ENCODE measurements at regions not wholly inside any gene's neighbourhood (a gene's known extent, or its start where the extent isn't known, plus 50 kb on each side); places are given as distances from the start of the nearest gene placed in this dataset.

- H3K4me1 ChIP-seq = no peaks in the 10 kb centered on the region
- H3K36me3 ChIP-seq = no peaks in the 10 kb centered on the region
- WGBS = 76% methylated on average over 2 of the region's 2 CpGs
- no peak overlapping the region for H3K27ac ChIP-seq
- no peaks in the 10 kb centered on the region for H3K9me3 ChIP-seq
- TF ChIP-seq POLR2A (IDR thresholded peaks at IDR 0.05) (no peak), POLR2AphosphoS5 (IDR thresholded peaks at IDR 0.05) (no peak), EP300 (IDR thresholded peaks at IDR 0.05) (no peak), CTCF (IDR thresholded peaks at IDR 0.05) (no peak)
- no peak overlapping the region for H3K4me3 ChIP-seq
- no peak for DNase-seq (ENCODE audit: low spot score in 2 of 2)
- H3K27me3 ChIP-seq = no peaks in the 10 kb centered on the region
Measured at GRCh38 chr4:62328526-62328925, 1128.4 kb downstream of the ADGRL3 start.

- no peaks in the 10 kb centered on the region for H3K4me1 ChIP-seq
- no peaks in the 10 kb centered on the region for H3K36me3 ChIP-seq
- WGBS = 57% methylated on average over 1 of the region's 1 CpG
- no peak overlapping the region for H3K4me3 ChIP-seq
- no peaks in the 10 kb centered on the region for H3K9me3 ChIP-seq
- H3K27ac ChIP-seq = no peak overlapping the region
- TF ChIP-seq CTCF (IDR thresholded peaks at IDR 0.05) = no peak
- no peak for TF ChIP-seq POLR2AphosphoS5 (IDR thresholded peaks at IDR 0.05)
- H3K27me3 ChIP-seq = no peaks in the 10 kb centered on the region
- DNase-seq (ENCODE audit: low spot score in 2 of 2) = no peak
Measured at GRCh38 chr4:62327612-62328297, 1127.6 kb downstream of the ADGRL3 start.

GRCh38 chr4:62324215-62324614 is 1124.1 kb downstream of the ADGRL3 start:
- no peak overlapping the region for H3K27ac ChIP-seq
- TF ChIP-seq EP300 (IDR thresholded peaks at IDR 0.05) (no peak), POLR2AphosphoS5 (IDR thresholded peaks at IDR 0.05) (no peak), POLR2A (IDR thresholded peaks at IDR 0.05) (no peak), CTCF (IDR thresholded peaks at IDR 0.05) (no peak)
- WGBS = 48% methylated on average over 1 of the region's 1 CpG
- H3K36me3 ChIP-seq = no peaks in the 10 kb centered on the region
- no peaks in the 10 kb centered on the region for H3K27me3 ChIP-seq
- no peak overlapping the region for H3K4me3 ChIP-seq
- DNase-seq (ENCODE audit: low spot score in 2 of 2) = no peak
- H3K9me3 ChIP-seq = no peaks in the 10 kb centered on the region
- no peaks in the 10 kb centered on the region for H3K4me1 ChIP-seq

- Histone ChIP-seq H3K9me3 (peaks cover 4% of the 10 kb centered on the region), H3K27ac (no peak overlapping the region), H3K4me3 (no peak overlapping the region), H3K36me3 (no peaks in the 10 kb centered on the region), H3K4me1 (no peaks in the 10 kb centered on the region), H3K27me3 (no peaks in the 10 kb centered on the region)
- WGBS = 57% methylated on average over 7 of the region's 7 CpGs
- no peak for DNase-seq (ENCODE audit: low spot score in 2 of 2)
- TF ChIP-seq POLR2AphosphoS5 (IDR thresholded peaks at IDR 0.05) = no peak
- no peak for TF ChIP-seq POLR2A (IDR thresholded peaks at IDR 0.05)
- no peak for TF ChIP-seq CTCF (IDR thresholded peaks at IDR 0.05)
- no peak for TF ChIP-seq EP300 (IDR thresholded peaks at IDR 0.05)
Measured at GRCh38 chr4:62320612-62321011, 1120.5 kb downstream of the ADGRL3 start.

- Histone ChIP-seq H3K4me3 (no peak overlapping the region), H3K9me3 (no peaks in the 10 kb centered on the region), H3K4me1 (no peaks in the 10 kb centered on the region), H3K27me3 (no peaks in the 10 kb centered on the region), H3K27ac (no peak overlapping the region), H3K36me3 (no peaks in the 10 kb centered on the region)
- WGBS = 90% methylated on average over 1 of the region's 1 CpG
- no peak for DNase-seq (ENCODE audit: low spot score in 2 of 2)
- no peak for TF ChIP-seq CTCF (IDR thresholded peaks at IDR 0.05)
- no peak for TF ChIP-seq POLR2AphosphoS5 (IDR thresholded peaks at IDR 0.05)
- no peak for TF ChIP-seq EP300 (IDR thresholded peaks at IDR 0.05)
- TF ChIP-seq POLR2A (IDR thresholded peaks at IDR 0.05) = no peak
Measured at GRCh38 chr4:62302710-62303109, 1102.6 kb downstream of the ADGRL3 start.
